ENCODE measurements at regions not wholly inside any gene's neighbourhood (a gene's known extent, or its start where the extent isn't known, plus 50 kb on each side); places are given as distances from the start of the nearest gene placed in this dataset.

DNA sequence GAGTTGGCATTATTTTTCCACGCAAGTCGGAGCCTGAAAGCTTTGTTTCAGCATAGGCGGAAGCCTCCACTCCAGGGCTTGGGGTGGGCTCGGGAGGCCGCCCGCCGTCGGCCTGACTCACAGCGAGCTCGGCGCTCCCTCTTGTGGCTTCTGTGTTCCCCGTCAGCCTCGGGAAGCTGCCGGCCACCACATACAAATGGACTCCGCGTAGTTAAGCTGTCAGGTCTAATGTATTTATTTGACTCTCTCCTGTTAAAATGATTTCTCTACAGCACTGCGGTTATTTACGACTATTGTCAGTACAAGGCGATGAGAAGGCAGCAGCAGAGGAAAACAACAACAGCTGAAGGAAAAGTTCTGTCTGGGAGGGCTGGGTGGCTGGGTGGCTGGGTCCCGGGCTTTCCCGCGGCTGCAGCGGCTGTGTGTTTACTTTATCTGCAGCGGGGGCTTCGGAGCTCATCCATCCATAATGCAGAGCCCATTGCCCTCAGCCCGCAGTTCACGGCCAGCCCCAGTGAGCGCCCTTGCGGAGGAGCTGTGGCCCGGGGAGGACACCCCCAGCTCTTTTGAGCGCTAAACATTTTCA, 375.7 kb upstream of the CAMK1G start:
- peak; percentile 5 for DNase-seq

DNA sequence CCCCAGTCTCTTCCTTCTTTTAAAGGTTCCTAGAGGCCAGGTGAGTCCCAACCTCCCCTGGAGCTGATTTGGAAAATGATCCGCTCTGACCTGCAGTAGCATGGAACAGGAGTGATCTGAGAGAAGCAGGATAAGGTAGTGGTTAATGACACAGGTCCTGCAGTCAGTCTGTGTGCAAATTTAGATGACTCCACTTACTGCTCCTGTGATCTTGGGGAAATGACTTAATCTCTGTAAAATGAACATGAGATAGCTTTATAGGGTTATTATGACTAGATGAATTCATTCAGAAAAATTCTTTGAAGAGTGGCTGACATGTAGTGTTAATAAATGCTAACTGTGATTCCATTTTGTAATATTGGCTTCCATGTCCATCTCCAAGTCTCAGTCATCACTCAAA, 374.9 kb upstream of the CAMK1G start:
- no peak for DNase-seq

DNA sequence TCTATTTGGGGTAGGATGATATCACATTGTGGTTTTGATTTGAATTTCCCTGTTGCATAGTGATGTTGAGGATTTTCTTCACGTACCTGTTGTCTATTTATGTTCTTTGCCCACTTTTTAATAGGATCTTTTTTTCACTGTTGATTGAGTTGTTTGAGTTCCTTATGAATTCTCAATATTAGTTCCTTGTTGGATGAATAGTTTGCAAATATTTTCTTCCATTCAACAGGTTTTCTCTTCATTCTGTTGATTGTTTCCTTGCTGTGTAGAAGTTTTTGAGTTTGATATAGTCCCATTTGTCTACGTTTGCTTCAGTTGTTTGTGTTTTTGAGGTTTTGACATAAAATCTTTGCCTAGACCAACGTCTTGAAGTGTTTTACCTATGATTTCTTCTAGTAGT, 369.5 kb upstream of the CAMK1G start:
- no peak for DNase-seq

DNA sequence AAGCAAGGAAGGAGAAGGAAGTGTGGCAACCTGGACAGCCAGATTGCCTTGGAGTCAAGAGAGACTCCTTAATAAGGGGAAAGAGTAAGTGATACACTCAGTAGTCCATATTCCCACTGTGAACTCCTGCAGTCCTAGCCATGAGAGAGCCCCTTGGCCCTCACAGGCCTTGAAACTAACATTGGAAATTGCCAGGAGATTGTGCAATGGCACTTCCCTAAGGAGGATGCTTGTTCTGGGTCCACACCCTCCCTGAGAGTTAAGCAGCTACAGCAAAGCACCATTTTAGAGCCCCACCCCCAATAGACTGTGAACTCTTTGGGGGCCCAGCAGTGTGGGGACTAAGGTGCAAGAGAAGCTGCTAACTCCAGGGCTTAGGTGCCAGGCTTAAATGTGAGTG, 367.7 kb upstream of the CAMK1G start:
- no peak for DNase-seq

DNA sequence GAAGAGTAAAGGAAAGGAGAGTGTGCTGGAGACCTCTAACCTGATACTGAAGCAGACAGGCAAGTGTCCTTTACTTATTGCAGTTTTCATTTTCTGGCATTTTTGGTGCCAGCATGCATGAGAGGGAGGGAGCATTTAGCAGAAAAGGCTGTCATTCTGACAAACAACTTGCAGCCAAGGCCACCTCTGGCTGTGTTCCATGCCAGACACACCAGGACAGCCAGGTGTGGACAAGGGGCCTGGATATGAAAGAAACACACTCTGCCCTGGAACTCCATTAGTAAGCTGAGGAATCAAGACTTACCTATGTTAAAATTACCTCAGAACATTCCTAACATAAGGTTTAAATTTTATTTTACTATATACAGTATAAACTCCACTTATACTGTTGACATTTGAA, 365.4 kb upstream of the CAMK1G start:
- DNase-seq, result no peak

DNA sequence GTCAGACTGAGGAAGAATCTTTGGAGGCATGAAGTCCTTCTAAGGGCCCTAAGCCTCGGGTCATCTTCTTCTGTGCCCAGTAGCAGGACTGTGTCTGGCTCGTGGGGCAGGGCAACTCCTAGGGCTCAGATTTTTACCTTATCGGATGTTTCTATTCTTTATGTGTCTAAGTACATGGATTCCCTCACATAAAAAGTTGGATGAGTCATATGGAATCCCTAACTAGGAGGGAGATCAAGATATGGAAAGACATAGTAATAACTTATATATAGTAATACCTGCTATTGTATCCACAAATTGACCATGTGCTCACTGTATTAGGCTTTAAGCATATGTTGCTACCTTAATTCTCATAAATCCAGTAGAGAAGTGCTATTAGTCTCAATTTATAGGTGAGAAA, 364.5 kb upstream of the CAMK1G start:
- no peak for DNase-seq

DNA sequence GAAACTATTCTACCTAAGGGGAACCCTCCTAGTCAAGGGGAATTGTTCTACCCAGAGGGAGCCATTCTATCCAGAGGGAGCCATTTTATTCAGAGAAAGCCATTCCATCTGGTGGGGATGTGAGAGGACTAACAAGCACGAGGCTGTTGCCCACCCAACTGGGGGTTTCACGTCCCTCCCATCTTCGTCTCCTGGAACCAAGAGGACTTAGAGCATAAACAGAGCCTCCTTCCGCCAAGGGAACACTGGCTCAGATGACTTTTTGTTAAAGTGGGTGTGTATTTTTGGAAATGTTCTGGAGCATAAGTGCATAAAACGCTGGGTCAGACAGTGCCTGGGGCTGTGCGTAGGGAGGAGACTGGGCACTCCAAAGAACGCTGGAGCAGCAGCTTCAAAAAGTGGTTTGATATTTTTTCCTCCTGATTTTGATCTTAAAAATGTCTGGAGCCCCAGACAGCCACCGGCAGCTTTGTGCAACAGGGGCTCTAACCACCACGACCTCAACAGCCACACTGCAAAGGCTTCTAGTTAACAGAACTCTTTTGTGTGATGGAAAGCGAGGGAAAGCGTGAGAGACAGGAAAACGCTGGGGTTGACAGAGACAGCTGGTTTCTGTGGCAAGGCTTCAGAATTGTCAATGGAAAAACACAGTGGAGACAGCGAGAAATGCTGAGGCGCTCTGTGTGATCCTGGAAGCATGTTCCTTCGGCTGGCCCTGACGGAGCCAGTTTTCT, 363.6 kb upstream of the CAMK1G start:
- DNase-seq, result no peak

DNA sequence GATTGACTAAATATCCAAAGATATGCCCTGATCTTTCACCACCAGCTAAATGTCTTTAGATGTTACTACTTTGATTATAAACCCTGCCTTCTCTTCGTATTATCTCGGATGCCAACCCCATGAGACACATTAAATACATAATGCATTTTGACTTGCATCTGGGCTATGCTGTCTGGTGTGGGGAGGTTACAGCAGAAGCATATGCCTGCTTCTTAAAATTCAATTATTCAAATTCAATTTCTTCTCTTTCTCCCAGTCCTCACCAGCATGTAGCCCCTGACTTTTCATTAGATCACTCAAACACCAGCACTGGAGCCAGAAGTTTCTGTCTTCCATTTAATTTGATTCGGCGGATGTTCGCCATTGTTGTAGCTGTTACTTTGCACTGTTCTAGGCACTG, 360.7 kb upstream of the CAMK1G start:
- DNase-seq, result no peak

DNA sequence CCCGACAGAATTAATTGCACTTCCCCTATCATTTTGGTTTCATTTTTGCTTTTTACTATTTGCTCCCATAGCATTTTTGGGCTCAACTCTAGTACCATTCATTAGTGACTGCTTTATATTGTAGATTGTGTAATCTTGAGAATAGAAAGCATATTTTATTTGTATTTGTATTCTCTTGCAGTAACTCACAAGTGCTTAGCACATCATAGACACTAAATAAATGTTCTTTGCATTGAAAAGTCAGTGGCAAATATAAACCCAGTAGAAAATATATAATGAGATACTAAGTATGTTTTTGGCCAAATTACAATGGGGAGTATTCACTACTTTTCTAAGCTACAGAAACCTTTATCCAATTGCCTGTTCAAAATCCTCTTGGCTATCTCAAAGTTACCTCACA, 359.7 kb upstream of the CAMK1G start:
- DNase-seq, result no peak

DNA sequence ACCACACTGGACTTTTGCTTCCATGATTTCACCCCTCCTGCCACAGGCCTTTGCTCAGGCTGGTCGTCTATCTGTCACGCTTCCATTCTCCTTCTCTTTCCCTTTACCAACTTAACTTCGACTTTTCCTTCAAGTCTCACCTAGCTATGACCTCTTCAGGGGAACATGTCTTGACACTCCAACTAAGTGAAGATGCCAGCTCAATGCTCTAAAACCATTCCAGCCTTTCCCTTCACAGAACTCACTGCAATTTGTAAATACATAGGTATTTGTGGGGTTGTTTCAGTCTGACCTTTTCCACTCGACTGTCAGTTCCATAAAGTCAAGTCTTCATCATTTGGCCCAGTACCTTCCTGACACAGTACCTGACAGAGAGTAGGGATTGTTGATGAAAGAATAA, 358.6 kb upstream of the CAMK1G start:
- DNase-seq, result no peak

DNA sequence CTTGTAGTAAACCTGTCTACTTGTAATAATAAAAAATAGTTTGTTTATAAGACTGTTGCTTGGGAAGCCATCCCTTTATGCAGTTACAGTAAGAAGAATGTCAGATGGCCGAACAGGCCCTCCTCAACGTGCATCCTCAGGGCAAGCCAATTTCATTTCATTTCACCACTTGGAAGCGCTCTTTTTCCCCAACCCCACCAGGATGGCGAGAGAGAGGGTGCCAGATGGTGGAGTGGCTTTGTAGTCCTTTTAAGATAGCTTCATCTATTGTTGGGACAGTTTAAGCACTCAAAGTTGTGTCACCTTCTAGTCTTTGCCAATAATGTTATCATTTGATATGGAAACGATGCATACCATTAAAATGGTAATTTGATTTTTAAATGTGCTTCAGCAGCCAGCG, 356.3 kb upstream of the CAMK1G start:
- no peak for DNase-seq

DNA sequence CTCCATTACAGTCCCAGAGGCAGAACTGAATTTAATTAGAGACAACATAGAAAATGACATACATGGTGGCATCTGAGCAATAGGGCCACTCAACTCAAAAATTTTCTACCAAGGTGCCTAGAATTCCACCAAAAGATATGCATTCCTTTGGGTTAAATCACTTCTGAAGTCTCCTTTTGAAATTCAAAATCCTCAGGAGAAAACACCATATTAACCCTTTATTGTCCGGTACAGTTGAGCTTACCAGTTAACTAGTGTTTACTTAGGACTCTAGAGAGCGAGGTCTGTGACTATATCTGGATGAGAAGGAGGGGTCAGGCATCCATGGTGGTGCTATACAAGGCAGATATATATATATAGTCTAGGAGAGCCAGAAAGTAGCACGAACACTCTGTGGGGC, 355.6 kb upstream of the CAMK1G start:
- no peak for DNase-seq

DNA sequence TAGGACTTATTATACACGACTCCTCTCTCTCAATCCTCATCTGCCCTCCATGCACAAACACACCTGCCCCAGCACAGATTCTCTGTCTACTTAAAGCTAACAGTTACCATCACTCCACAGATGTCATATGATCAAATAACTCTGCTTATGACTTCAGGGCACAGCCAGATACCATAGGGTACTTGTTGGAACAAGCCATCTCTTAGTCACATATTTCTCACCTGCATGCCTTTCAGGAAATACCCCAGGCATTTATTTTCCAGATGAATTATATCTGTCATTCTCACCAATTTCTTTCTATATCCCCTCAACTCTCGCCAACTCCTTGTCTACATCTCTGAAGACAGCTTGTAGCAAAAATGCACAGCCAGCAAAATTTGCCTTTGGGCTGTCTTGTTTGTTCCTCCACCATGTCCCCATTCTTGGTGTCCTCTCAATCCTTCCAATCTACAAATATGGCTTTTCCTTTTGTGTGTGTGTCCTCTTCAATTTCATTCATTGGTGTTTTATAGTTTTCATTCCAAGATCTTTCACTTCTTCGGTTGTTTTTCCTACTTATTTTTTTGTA, 353.9 kb upstream of the CAMK1G start:
- DNase-seq, result no peak

DNA sequence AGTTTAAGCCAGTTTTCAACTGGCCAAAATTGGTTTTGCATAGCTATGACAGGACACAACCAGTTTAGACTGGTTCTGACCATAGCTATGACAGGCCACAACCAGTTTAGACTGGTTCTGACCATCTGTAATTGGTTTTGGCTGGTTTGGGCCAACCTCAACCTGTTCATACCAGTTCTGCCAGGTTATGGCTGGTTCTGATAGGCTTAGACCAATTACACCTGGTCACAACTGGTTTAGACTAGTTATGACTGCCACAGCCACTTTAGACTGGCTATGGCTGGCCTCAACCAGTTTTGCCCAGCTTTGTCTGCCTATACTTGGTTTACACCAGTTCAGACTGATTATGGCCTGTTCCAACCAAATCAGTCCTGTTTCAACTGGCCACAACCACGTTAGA, 353.2 kb upstream of the CAMK1G start:
- DNase-seq, result no peak

DNA sequence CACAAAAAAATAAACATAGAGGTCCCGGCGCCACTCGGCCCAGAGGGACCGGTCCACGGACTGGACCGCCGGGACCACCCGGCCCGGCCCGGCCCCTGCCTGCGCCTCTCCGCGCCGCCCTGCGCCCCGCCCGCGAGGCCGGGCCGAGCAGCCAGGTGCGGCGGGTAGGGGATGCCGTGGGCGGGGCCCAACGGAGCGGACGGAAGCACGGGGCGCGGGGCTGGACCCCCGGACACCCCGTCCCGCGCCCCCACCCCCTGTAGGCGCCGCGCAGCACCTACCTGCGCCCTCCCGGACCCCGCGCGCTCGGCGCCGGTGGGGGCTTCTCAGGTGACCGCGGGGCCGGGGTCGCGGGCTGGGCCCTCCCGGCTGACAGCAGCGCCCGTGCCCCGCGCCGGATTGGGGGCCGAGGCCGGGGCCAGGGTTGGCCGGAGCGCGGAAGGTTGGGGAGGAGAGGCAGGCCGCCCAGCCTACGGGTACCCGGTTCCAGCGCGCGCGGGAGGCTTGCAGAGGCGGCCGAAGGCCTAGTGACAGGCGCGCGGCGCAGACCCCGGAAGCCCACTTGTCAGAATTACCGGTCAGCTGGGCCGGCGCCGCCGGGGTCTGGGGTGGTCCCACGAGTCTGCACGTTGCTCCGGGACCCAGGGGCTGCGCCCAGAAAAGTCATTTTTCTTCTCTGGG, 351.9 kb upstream of the CAMK1G start:
- DNase-seq, result no peak

DNA sequence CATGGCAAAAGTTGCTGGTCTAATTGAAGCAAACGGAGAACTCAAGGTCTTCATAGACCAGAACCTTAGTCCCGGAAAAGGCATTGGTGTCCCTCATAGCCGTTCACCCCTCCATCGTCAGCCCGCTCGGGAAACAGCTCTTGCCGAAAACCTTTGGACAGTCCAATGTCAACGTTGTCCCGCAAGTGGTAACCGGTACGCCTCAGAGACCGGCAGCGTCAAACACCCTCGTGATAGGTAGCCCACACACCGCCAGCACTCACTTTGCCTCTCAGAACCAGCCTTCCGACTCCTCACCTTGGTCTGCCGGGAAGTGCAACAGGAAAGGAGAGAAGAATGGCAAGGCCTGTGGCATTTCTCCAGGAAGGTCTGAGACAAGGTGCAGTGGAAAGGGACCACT, 351.3 kb upstream of the CAMK1G start:
- no peak for DNase-seq

DNA sequence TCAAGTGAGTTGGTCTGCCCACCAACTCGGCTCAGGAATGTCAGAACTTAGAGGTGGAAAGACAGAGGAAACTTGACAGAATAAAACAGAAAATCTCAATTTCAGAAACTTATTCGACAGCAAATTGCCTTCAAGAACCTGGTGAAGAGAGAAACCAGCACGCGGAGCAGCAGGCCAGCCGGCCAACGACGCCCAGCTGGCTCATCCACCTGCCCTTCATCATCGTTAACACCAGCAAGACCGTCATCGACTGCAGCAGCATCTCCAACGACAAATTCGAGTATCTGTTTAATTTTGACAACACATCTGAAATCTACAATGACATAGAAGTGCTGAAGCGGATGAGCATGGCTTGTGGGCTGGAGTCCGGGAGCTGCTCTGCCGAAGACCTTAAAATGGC, 350.8 kb upstream of the CAMK1G start:
- DNase-seq, result no peak

DNA sequence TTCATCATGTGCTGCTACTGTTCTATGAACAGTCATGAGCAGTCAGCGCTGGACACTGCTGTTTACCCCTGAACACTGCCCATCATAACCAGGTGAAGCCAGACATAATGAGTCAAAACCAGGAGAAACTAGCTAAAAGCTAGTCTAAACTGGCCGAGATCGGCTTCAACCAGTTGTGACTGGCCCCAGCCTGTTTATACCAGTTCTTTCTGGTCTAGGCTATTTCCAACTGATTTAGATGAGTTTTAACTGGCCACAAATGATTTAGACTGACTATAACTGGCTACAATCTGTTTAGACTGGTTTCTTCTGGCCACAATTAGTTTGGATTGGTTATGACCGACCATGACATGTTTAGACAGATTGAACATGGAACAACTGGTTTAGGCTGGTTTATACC, 348.3 kb upstream of the CAMK1G start:
- no peak for DNase-seq

DNA sequence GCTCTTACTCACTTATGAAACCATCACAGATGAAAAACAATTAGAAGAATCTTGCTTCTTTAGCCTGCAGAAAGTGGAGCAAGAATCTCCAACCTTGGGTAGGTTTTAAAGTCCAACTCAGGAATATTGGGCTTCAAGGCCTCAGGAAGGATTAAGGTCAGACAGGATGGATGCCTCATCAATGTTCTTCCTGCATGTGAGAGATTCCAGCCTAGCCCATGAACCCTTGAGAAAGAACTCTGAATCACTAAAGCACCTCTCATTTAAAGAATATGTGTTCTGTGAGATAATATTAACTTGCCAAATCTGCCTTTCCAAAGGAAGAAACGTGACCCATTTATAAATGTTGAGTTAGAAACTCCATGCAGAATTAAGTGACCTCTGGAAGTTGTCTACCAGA, 345.2 kb upstream of the CAMK1G start:
- DNase-seq, result no peak

DNA sequence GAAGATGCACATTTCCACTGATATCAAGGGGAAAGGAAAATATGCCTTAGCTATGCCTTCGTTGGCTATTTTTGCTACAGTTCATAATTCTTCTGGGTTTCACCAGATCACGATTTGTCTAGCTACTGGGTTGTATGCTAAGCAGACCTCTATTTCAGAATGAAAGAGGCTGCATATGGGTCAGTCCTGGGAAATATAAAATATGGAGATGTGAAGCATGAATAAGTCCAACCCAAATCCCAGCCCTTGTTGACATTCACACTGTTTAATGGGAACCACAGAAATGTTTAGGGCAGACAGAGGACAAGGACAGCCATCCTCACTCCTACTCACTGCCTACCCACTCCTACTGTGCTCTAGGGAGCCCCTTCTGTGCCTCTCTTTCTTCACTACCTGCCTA, 343.2 kb upstream of the CAMK1G start:
- no peak for DNase-seq

DNA sequence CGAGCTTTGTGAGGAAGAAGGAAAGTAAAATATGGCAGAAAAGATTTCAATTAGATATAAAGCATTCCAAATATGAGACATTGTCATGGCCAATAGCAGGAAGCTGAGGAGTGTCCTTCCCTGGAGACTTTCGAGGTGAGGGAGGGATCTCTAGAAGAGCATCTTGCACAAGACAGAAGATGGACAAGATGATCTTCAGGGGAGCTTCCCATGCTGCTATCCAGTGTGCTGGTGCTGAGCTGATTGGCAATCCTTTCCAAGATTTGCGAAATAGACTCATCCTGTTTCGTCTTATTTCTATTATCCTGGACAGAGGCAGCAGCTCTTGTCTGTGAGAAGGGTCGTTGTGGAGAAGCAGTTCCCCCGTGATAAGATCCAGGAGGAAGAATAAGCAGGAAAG, 342.0 kb upstream of the CAMK1G start:
- DNase-seq, result no peak

DNA sequence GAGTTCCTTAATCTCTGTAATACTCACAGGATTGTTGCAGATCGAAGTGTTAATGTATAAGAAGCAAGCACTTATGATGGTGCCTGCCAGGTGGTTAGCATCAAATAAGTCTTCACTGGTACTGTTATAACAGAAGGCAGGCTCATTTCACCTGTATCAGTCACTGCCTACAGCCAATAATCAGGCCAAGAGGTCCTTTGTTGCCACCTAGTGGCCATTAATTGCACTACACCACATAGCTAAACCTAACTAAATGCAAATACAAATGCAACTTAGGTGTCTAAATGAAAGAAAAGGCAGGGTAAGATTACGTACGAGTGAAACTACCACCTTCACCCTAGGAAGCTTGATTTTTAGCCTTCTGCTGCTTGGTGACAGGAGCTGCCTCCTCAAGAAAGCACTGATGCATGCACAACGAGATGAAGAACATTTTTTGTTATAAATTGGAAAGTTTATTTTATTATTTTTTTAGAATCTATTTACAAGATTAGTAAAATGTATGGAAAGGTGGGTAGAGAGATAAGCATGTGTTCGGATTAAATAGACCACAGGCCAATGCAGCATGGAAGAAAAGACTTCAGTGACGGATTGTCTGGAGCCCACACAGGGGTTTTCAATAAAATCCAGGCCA, 334.8 kb upstream of the CAMK1G start:
- DNase-seq, result peak; percentile 52

DNA sequence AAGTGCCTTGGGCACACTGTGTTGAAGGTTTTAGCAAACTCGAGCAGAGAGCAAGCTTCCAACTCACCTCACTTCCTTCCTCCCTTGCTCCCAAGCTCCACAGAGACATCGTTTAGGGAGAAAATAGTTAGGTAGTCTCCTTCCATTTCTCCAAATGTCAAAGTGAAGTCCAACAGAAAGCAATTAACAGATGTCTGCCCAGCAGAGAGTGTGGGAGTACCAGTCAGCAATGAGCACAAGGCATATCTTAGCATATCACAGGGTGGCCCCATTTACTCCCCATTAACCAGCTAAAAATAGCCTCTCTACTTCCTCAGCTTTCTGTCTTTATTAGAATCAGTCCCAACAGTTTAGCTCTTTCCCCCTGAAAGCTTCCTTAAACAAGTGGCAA, 334.2 kb upstream of the CAMK1G start:
- no peak for DNase-seq
